T-cell (primary cell): ENCODE measurements at regions not wholly inside any gene's neighbourhood (a gene's known extent, or its start where the extent isn't known, plus 50 kb on each side); places are given as distances from the start of the nearest gene placed in this dataset.
"Not testable (repeated sequence)": the region's sequence is repeated elsewhere in the genome, so short reads cannot be mapped to it uniquely, and the experiment has no call there.

ENCODE experiments used
- ATAC-seq, 4 experiments: fragments of 200-7000 bp in 3 of 4; fragments of 150-1000 bp in 1 of 4; cut with Tn5 transposase; replicated peaks in 1 of 4; 1 replicate in 3 of 4; 2 replicates in 1 of 4; pipeline ENCODE4 v1.10.0; 2021; ENCODE audit warnings: moderate library complexity in 3 of 4, mild to moderate bottlenecking in 2 of 4, moderate number of reproducible peaks in 1 of 4
- CTCF ChIA-PET, 2 donors: fragments of 300-600 bp; sonication (Branson Sonifier 250); formaldehyde crosslinking; loops; one replicate each; lab custom pipeline; 2022; ENCODE audit warnings: antibody characterized with exemption in 2 of 2; lab: Charles Lee
- POLR2A ChIA-PET, 2 donors: fragments of 300-600 bp; sonication (Branson Sonifier 250); formaldehyde crosslinking; loops; one replicate each; lab custom pipeline; 2022; ENCODE audit warnings: antibody characterized with exemption in 2 of 2; lab: Charles Lee
- DNase-seq, 35 experiments: peaks; one replicate each; pipeline versions ENCODE4 v3.0.0 to v3.0.0-alpha.2; 2013 to 2023
- H3K27ac ChIP-seq: one replicate; pipeline ENCODE4 v1.5.1; 2013; ENCODE audit warnings: low read length
- H3K27me3 ChIP-seq, 2 experiments: replicated peaks in 1 of 2; 1 replicate in 1 of 2; 2 replicates in 1 of 2; pipeline versions ENCODE4 v1.6.1 to v1.7.0; 2013; ENCODE audit warnings: low read length in 1 of 2, mixed read lengths in 1 of 2; ENCODE audit not compliant: control insufficient read depth in 2 of 2, insufficient read depth in 2 of 2; ENCODE audit errors: extremely low read depth in 1 of 2
- H3K36me3 ChIP-seq, 2 donors: 1 replicate in 1 of 2; 2 replicates in 1 of 2; pipeline versions ENCODE4 v1.6.1 to v1.7.0; 2013; ENCODE audit warnings: low read length in 1 of 2; ENCODE audit not compliant: control insufficient read depth in 2 of 2, insufficient read depth in 1 of 2; ENCODE audit errors: extremely low read depth in 1 of 2
- H3K4me1 ChIP-seq, 2 experiments: 1 replicate in 1 of 2; 2 replicates in 1 of 2; pipeline versions ENCODE4 v1.6.1 to v1.7.0; 2013; ENCODE audit warnings: low read length in 2 of 2, mixed read lengths in 1 of 2; ENCODE audit not compliant: insufficient read depth in 2 of 2, control insufficient read depth in 1 of 2; ENCODE audit errors: extremely low read depth in 1 of 2
- H3K4me3 ChIP-seq, 2 donors: 1 replicate in 1 of 2; 2 replicates in 1 of 2; pipeline versions ENCODE4 v1.5.1 to v1.7.0; 2013; ENCODE audit warnings: mild to moderate bottlenecking in 2 of 2, low read length in 1 of 2, moderate library complexity in 1 of 2; ENCODE audit not compliant: control insufficient read depth in 1 of 2; ENCODE audit errors: extremely low read depth in 1 of 2
- H3K9me3 ChIP-seq: 2 replicates; pipeline ENCODE4 v1.7.0; 2013
- H3K27ac Mint-ChIP-seq, 2 donors: one replicate each; pipeline ENCODE4 v1.8.0; 2020 to 2021; ENCODE audit warnings: mild to moderate bottlenecking in 2 of 2, mixed read lengths in 2 of 2
- H3K27me3 Mint-ChIP-seq, 2 donors: one replicate each; pipeline ENCODE4 v1.8.0; 2021 to 2022; ENCODE audit warnings: mixed read lengths in 2 of 2
- H3K36me3 Mint-ChIP-seq: one replicate; pipeline ENCODE4 v1.8.0; 2021; ENCODE audit warnings: mixed read lengths
- H3K4me1 Mint-ChIP-seq, 3 donors: one replicate each; pipeline ENCODE4 v1.8.0; 2020 to 2022; ENCODE audit warnings: mixed read lengths in 3 of 3, mild to moderate bottlenecking in 1 of 3
- H3K4me3 Mint-ChIP-seq, 3 donors: one replicate each; pipeline ENCODE4 v1.8.0; 2020 to 2022; ENCODE audit warnings: mild to moderate bottlenecking in 3 of 3, mixed read lengths in 3 of 3, moderate library complexity in 3 of 3
- H3K9me3 Mint-ChIP-seq, 3 donors: one replicate each; pipeline ENCODE4 v1.8.0; 2020 to 2022; ENCODE audit warnings: mixed read lengths in 3 of 3
- WGBS: methylation state at CpG from one replicate; pipeline ENCODE4 v1.1.5; 2013; ENCODE audit warnings: missing lambda C conversion rate; ENCODE audit not compliant: insufficient coverage; 5-methylcytosine and 5-hydroxymethylcytosine counted together

DNA sequence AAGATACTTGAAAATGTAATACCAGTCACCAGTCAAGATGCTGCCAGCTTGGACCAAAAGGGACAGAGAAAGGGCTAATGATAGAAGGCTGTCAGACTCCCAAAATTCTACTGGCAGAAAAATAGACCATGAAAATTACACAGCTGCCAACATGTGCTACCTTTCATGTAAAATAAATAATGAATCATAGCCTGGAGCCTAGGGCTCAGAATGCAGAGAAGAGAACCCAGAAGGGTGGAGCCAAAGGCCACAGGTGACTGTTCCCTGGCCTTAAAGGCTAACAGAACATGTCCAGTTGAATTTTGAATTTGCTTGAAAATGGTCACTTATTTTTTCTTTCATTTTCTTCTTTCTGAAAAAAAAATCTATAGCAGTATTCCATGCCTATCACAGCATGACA lies 1827.0 kb upstream of the MIR17HG start:
- CTCF ChIA-PET: no interaction called here
- no peak for DNase-seq
- POLR2A ChIA-PET: no interaction called here
- H3K9me3 Mint-ChIP-seq: peaks cover 0 to 18% (median 9%) of the 10 kb centered on the region in 3 donors
- H3K4me3 ChIP-seq: no peak overlapping the region
- H3K4me1 ChIP-seq: no peaks in the 10 kb centered on the region
- ATAC-seq: no peak
- no peaks in the 10 kb centered on the region for H3K36me3 ChIP-seq
- no peaks in the 10 kb centered on the region for H3K27me3 Mint-ChIP-seq
- no peak overlapping the region for H3K27ac Mint-ChIP-seq
- H3K4me1 Mint-ChIP-seq: no peaks in the 10 kb centered on the region
- H3K27ac ChIP-seq: no peak overlapping the region
- H3K27me3 ChIP-seq: no peaks in the 10 kb centered on the region
- no peaks in the 10 kb centered on the region for H3K9me3 ChIP-seq
- no peak overlapping the region for H3K4me3 Mint-ChIP-seq
- no peaks in the 10 kb centered on the region for H3K36me3 Mint-ChIP-seq

DNA sequence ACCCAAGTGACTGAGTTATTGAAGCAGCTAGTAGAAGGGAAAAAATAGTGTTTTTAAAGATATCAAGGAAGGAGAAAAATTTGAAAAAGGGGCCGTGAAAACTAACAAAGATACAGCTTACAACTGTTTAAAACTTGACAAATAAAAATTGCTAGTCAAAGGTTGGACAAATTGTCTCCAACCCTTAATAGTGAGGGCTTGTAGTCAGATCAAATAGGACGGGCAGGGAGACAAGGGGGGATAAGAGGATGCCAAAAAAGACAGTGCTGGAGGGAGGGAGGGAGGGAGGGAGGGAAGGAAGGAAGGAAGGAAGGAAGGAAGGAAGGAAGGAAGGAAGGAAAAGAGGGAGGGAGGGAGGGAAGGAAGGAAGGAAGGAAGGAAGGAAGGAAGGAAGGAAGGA lies 1825.8 kb upstream of the MIR17HG start:
- H3K27ac ChIP-seq, H3K27ac Mint-ChIP-seq, POLR2A ChIA-PET, H3K36me3 Mint-ChIP-seq, H3K4me3 Mint-ChIP-seq, H3K4me3 ChIP-seq, H3K4me1 ChIP-seq, H3K36me3 ChIP-seq, DNase-seq, H3K4me1 Mint-ChIP-seq, ATAC-seq, CTCF ChIA-PET, H3K27me3 Mint-ChIP-seq, H3K27me3 ChIP-seq, H3K9me3 ChIP-seq: not testable (repeated sequence)
- peaks cover 0 to 23% (median 9%) of the 10 kb centered on the region in 3 donors for H3K9me3 Mint-ChIP-seq
- no CpG with 5 or more reads among the region's 2 CpGs for WGBS

DNA sequence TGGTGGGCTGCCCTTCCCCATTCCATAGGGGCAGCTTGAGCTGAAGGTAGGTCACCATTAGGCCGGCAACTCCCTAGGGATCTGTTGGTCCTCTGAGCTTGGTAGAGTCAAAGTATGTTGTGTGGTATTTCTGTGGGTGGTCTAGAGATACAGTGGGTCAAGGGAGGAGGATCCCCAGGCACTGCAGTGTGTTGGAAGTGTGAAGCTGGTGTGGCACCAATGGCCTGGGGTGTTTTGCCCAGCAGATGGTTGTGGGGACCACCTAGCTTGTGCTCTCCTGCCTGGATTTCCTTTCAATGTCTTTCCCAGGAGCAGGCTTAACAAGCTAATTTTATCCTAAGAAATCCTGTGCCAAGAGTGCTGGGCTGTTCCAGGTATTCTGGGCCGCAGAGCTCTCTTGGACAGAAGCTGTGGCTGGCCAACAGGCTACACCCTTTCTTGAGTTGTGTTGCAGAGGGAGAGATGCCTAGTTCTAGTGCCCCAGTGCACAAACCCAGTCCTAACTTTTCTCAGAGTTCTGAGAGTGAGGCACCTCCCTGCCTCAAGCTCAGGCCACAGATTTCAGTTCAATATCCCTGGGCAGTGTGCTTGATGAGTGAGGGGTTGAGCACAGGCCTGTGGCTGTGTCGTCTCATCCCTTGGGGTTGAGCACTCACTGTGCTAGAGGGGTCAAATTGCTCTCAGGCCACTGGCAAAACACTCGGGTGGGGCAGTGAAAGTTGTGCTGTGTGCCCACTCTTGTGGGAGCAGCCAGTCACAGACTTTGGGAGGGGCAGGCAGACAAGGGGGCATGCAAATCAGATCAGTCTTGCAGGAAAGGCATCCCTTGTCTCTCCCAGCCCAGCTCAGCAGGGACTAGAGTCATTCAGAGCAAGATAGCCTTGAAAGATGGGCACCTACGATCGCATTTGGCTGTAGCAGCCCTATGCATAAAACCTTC lies 1806.1 kb upstream of the MIR17HG start:
- no peak overlapping the region for H3K4me3 ChIP-seq
- no peaks in the 10 kb centered on the region for H3K27me3 Mint-ChIP-seq
- CTCF ChIA-PET: no interaction called here

DNA sequence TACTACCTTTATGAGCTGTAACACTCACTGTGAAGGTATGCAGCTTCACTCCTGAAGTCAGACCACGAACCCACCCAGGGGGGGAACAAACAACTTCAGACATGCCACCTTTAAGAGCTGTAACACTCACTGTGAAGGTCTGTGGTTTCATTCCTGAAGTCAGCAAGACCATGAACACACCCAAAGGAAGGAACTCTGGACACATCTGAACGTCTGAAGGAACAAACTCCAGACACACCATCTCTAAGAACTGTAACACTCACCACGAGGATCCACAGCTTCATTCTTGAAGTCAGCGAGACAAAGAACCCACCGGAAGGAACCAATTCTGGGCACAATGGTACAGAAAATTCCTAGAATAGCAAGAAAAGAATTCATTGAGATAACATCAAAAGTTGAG lies 1796.5 kb upstream of the MIR17HG start:
- no peaks in the 10 kb centered on the region for H3K27me3 ChIP-seq
- Mint-ChIP-seq H3K4me3 (no peak overlapping the region), H3K27me3 (no peaks in the 10 kb centered on the region), H3K4me1 (no peaks in the 10 kb centered on the region), H3K9me3 (peaks cover 4 to 25% (median 8%) of the 10 kb centered on the region in 3 donors), H3K36me3 (no peaks in the 10 kb centered on the region), H3K27ac (no peak overlapping the region)
- ATAC-seq (no peak), DNase-seq (no peak)
- no peaks in the 10 kb centered on the region for H3K9me3 ChIP-seq
- ChIA-PET CTCF (no interaction called here), POLR2A (no interaction called here)
- H3K36me3 ChIP-seq: no peaks in the 10 kb centered on the region
- no peak overlapping the region for H3K27ac ChIP-seq
- no peaks in the 10 kb centered on the region for H3K4me1 ChIP-seq
- H3K4me3 ChIP-seq: no peak overlapping the region
- WGBS: 56% methylated on average over 4 of the region's 5 CpGs

More for the DNA sequence above, 1806.1 kb upstream of the MIR17HG start:
- H3K27ac ChIP-seq: no peak overlapping the region
- ATAC-seq: no peak
- H3K4me3 Mint-ChIP-seq: no peak overlapping the region
- no peak for DNase-seq
- no peak overlapping the region for H3K27ac Mint-ChIP-seq
- WGBS: 92% methylated on average over 5 of the region's 6 CpGs
- no peaks in the 10 kb centered on the region for H3K36me3 ChIP-seq
- H3K36me3 Mint-ChIP-seq: no peaks in the 10 kb centered on the region
- no peaks in the 10 kb centered on the region for H3K4me1 Mint-ChIP-seq
- no peaks in the 10 kb centered on the region for H3K4me1 ChIP-seq
- POLR2A ChIA-PET: no interaction called here
- H3K9me3 ChIP-seq: no peaks in the 10 kb centered on the region
- peaks cover 9 to 21% (median 17%) of the 10 kb centered on the region in 3 donors for H3K9me3 Mint-ChIP-seq
- H3K27me3 ChIP-seq: no peaks in the 10 kb centered on the region

DNA sequence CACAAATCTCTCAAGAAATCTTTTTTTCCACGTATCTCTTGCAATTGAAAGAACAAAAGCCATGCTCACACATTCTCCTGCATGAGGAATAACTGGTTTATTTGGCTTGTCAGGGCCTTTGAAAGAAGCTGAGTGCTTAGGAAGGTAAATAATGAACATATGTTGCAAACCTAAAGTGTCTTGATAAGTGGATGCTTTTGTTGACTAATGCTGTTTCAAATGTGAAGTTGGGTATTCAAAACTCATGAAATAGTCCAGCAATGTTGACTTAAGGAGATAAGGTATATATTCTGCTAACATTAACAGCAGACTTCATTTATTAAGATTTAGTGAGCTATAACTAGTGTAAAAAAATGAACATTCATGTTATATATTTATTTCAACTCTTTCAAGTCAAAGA lies 1792.7 kb upstream of the MIR17HG start:
- no CpG with 5 or more reads among the region's 1 CpG for WGBS
- DNase-seq (no peak), ATAC-seq (no peak)
- no peak overlapping the region for H3K27ac ChIP-seq
- ChIA-PET CTCF (no interaction called here), POLR2A (no interaction called here)
- H3K4me3 ChIP-seq: no peak overlapping the region
- no peaks in the 10 kb centered on the region for H3K27me3 ChIP-seq
- Mint-ChIP-seq H3K4me1 (no peaks in the 10 kb centered on the region), H3K27me3 (no peaks in the 10 kb centered on the region), H3K9me3 (peaks cover 3 to 23% (median 11%) of the 10 kb centered on the region in 3 donors), H3K4me3 (no peak overlapping the region), H3K27ac (no peak overlapping the region), H3K36me3 (no peaks in the 10 kb centered on the region)
- H3K4me1 ChIP-seq: no peaks in the 10 kb centered on the region
- H3K36me3 ChIP-seq: no peaks in the 10 kb centered on the region
- no peaks in the 10 kb centered on the region for H3K9me3 ChIP-seq

DNA sequence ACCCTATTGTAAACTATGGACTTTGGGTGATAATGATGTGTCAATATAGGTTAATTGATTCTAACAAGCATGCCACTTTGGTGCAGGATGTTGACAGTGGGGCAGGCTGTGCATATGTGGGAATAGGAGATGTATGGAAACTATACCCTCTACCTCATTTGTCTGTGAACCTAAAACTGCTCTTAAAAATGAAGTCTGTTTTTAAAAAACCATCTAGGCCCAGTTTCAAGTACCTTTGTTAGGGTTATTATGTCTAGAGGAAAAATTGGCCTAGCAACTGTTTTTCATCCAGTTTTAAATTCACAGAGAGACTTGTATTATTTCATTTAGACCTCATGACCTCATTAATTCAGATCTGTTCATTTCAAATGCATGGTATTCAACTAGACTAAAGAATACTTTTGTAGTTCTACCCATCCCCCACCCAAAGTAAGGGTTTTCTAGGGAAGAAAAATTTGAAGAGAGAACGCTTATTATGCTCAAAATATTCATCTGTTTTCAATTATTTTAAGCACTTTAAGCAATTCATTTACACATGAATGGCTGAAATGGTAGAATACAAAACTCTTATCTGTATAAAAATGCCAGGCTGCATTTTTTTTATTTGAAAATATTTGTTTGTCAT lies 1781.9 kb upstream of the MIR17HG start:
- ATAC-seq: no peak
- Histone ChIP-seq H3K9me3 (no peaks in the 10 kb centered on the region), H3K4me1 (no peaks in the 10 kb centered on the region), H3K36me3 (no peaks in the 10 kb centered on the region), H3K27ac (no peak overlapping the region), H3K4me3 (no peak overlapping the region), H3K27me3 (no peaks in the 10 kb centered on the region)
- ChIA-PET CTCF (no interaction called here), POLR2A (no interaction called here)
- Mint-ChIP-seq H3K4me3 (no peak overlapping the region), H3K4me1 (no peaks in the 10 kb centered on the region), H3K27me3 (no peaks in the 10 kb centered on the region), H3K9me3 (peaks cover under 1 to 21% (median 8%) of the 10 kb centered on the region in 3 donors), H3K36me3 (no peaks in the 10 kb centered on the region), H3K27ac (no peak overlapping the region)
- no peak for DNase-seq
- WGBS: no CpG with 5 or more reads among the region's 1 CpG
